ENCODE measurements at regions not wholly inside any gene's neighbourhood (a gene's known extent, or its start where the extent isn't known, plus 50 kb on each side); places are given as distances from the start of the nearest gene placed in this dataset.

GRCh38 chr21:35754583-35754982 lies 305.7 kb downstream of the SETD4 start:
- TF ChIP-seq ZFP30 (CRISPR knock-in tag; IDR thresholded peaks at IDR 0.05) = no peak
- TF ChIP-seq ESRRG (CRISPR knock-in tag; IDR thresholded peaks at IDR 0.05) = no peak
- TF ChIP-seq ISL1 (CRISPR knock-in tag; IDR thresholded peaks at IDR 0.05) = no peak
- no peak for TF ChIP-seq SNAI2 (CRISPR knock-in tag; IDR thresholded peaks at IDR 0.05)
- TF ChIP-seq ZNF565 (CRISPR knock-in tag; conservative IDR thresholded peaks at IDR 0.05; ENCODE audit: low read depth) = no peak
- no peak for TF ChIP-seq CSRNP3 (CRISPR knock-in tag; IDR thresholded peaks at IDR 0.05)
- TF ChIP-seq ZFP3 (CRISPR knock-in tag; IDR thresholded peaks at IDR 0.05) = no peak
- TF ChIP-seq CREB5 (CRISPR knock-in tag; IDR thresholded peaks at IDR 0.05; ENCODE audit: low read depth) = no peak
- TF ChIP-seq, protein P1, sequence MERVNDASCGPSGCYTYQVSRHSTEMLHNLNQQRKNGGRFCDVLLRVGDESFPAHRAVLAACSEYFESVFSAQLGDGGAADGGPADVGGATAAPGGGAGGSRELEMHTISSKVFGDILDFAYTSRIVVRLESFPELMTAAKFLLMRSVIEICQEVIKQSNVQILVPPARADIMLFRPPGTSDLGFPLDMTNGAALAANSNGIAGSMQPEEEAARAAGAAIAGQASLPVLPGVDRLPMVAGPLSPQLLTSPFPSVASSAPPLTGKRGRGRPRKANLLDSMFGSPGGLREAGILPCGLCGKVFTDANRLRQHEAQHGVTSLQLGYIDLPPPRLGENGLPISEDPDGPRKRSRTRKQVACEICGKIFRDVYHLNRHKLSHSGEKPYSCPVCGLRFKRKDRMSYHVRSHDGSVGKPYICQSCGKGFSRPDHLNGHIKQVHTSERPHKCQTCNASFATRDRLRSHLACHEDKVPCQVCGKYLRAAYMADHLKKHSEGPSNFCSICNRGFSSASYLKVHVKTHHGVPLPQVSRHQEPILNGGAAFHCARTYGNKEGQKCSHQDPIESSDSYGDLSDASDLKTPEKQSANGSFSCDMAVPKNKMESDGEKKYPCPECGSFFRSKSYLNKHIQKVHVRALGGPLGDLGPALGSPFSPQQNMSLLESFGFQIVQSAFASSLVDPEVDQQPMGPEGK (CRISPR knock-in tag; IDR thresholded peaks at IDR 0.05; ENCODE audit: borderline replicate concordance) = no peak
- no peak for TF ChIP-seq ZC3H10 (CRISPR knock-in tag; IDR thresholded peaks at IDR 0.05)
- TF ChIP-seq CSDC2 (CRISPR knock-in tag; IDR thresholded peaks at IDR 0.05) = no peak
- no peak for TF ChIP-seq TCF4 (CRISPR knock-in tag; IDR thresholded peaks at IDR 0.05; ENCODE audit: borderline replicate concordance)
- no peak for TF ChIP-seq RARB (CRISPR knock-in tag; IDR thresholded peaks at IDR 0.05)
- TF ChIP-seq, protein P2, sequence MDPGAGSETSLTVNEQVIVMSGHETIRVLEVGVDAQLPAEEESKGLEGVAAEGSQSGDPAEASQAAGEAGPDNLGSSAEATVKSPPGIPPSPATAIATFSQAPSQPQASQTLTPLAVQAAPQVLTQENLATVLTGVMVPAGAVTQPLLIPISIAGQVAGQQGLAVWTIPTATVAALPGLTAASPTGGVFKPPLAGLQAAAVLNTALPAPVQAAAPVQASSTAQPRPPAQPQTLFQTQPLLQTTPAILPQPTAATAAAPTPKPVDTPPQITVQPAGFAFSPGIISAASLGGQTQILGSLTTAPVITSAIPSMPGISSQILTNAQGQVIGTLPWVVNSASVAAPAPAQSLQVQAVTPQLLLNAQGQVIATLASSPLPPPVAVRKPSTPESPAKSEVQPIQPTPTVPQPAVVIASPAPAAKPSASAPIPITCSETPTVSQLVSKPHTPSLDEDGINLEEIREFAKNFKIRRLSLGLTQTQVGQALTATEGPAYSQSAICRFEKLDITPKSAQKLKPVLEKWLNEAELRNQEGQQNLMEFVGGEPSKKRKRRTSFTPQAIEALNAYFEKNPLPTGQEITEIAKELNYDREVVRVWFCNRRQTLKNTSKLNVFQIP (CRISPR knock-in tag; IDR thresholded peaks at IDR 0.05; ENCODE audit: borderline replicate concordance, low read depth) = no peak

All from SK-N-SH treated with all-trans-retinoic acid at 6 μM for 48 hours (cell line).